ENCODE measurements at regions not wholly inside any gene's neighbourhood (a gene's known extent, or its start where the extent isn't known, plus 50 kb on each side); places are given as distances from the start of the nearest gene placed in this dataset.

GRCh38 chr12:125247477-125247876 lies 182.2 kb downstream of the AACS start:
- TF ChIP-seq CTCF (conservative IDR thresholded peaks at IDR 0.05 in 1 of 2, IDR thresholded peaks at IDR 0.05 in 1 of 2; ENCODE audit: extremely low read depth in 1 of 2, insufficient read depth in 1 of 2, low read depth in 1 of 2, low read length in 2 of 2), result no peak
- TF ChIP-seq EZH2 (IDR thresholded peaks at IDR 0.05; ENCODE audit: borderline replicate concordance, low read length), result no peak

Data from mammary epithelial cell (primary cell).